ENCODE measurements at regions not wholly inside any gene's neighbourhood (a gene's known extent, or its start where the extent isn't known, plus 50 kb on each side); places are given as distances from the start of the nearest gene placed in this dataset.
"Not testable (repeated sequence)": the region's sequence is repeated elsewhere in the genome, so short reads cannot be mapped to it uniquely, and the experiment has no call there.

GRCh38 chr4:118516107-118516506 is 163.3 kb upstream of the PRSS12 start:
- H3K9me3 ChIP-seq (ENCODE audit: control insufficient read depth in 1 of 2, insufficient read depth in 1 of 2, low read depth in 1 of 2, low read length in 2 of 2); H3K79me2 ChIP-seq (ENCODE audit: insufficient read depth, low read length); ATAC-seq; H3K9me2 ChIP-seq (ENCODE audit: insufficient read depth); H3K9ac ChIP-seq (ENCODE audit: low read length); POLR2A ChIA-PET; BruUV-seq (replicated peaks); H4K20me1 ChIP-seq (ENCODE audit: insufficient read depth); H3K4me3 ChIP-seq (replicated peaks in 1 of 2; ENCODE audit: low read depth in 1 of 2, low read length in 2 of 2); H3K36me3 ChIP-seq (ENCODE audit: control insufficient read depth in 1 of 2, insufficient read depth in 2 of 2, low read length in 2 of 2); CTCF ChIA-PET; H3K4me2 ChIP-seq (ENCODE audit: low read length); H3K27me3 ChIP-seq (ENCODE audit: insufficient read depth, low read length); H3K27ac ChIP-seq (ENCODE audit: low read depth, low read length); H3K4me1 ChIP-seq (ENCODE audit: control insufficient read depth in 1 of 2, insufficient read depth in 2 of 2, low read length in 2 of 2); H2AFZ ChIP-seq (ENCODE audit: low read depth, low read length, poor library complexity, severe bottlenecking); RAD21 ChIA-PET (ENCODE audit: low non-redundant PET in 1 of 2, low total read pairs in 2 of 2, uncharacterized antibody in 2 of 2, unreplicated experiment in 2 of 2); intact Hi-C loops (cut with micrococcal nuclease); DNase-seq (ENCODE audit: low read depth, low spot score): not testable (repeated sequence)

GRCh38 chr4:118530107-118530506 is 155.1 kb upstream of the METTL14 start:
- H4K20me1 ChIP-seq (ENCODE audit: insufficient read depth); H3K9me3 ChIP-seq (ENCODE audit: control insufficient read depth in 1 of 2, insufficient read depth in 1 of 2, low read depth in 1 of 2, low read length in 2 of 2); ATAC-seq; H3K4me1 ChIP-seq (ENCODE audit: control insufficient read depth in 1 of 2, insufficient read depth in 2 of 2, low read length in 2 of 2); POLR2A ChIA-PET; H3K27me3 ChIP-seq (ENCODE audit: insufficient read depth, low read length); H3K27ac ChIP-seq (ENCODE audit: low read depth, low read length); H3K36me3 ChIP-seq (ENCODE audit: control insufficient read depth in 1 of 2, insufficient read depth in 2 of 2, low read length in 2 of 2); RAD21 ChIA-PET (ENCODE audit: low non-redundant PET in 1 of 2, low total read pairs in 2 of 2, uncharacterized antibody in 2 of 2, unreplicated experiment in 2 of 2); CTCF ChIA-PET; H3K4me2 ChIP-seq (ENCODE audit: low read length); H3K9ac ChIP-seq (ENCODE audit: low read length); intact Hi-C loops (cut with micrococcal nuclease); BruUV-seq (replicated peaks); DNase-seq (ENCODE audit: low read depth, low spot score); H3K9me2 ChIP-seq (ENCODE audit: insufficient read depth); H3K79me2 ChIP-seq (ENCODE audit: insufficient read depth, low read length); H3K4me3 ChIP-seq (replicated peaks in 1 of 2; ENCODE audit: low read depth in 1 of 2, low read length in 2 of 2); H2AFZ ChIP-seq (ENCODE audit: low read depth, low read length, poor library complexity, severe bottlenecking): not testable (repeated sequence)

- H3K9ac ChIP-seq (ENCODE audit: low read length); H3K4me2 ChIP-seq (ENCODE audit: low read length); H3K9me3 ChIP-seq (ENCODE audit: control insufficient read depth in 1 of 2, insufficient read depth in 1 of 2, low read depth in 1 of 2, low read length in 2 of 2); H3K9me2 ChIP-seq (ENCODE audit: insufficient read depth); H4K20me1 ChIP-seq (ENCODE audit: insufficient read depth); H2AFZ ChIP-seq (ENCODE audit: low read depth, low read length, poor library complexity, severe bottlenecking); H3K4me1 ChIP-seq (ENCODE audit: control insufficient read depth in 1 of 2, insufficient read depth in 2 of 2, low read length in 2 of 2); BruUV-seq (replicated peaks); POLR2A ChIA-PET; intact Hi-C loops (cut with micrococcal nuclease); CTCF ChIA-PET; H3K27ac ChIP-seq (ENCODE audit: low read depth, low read length); H3K79me2 ChIP-seq (ENCODE audit: insufficient read depth, low read length); DNase-seq (ENCODE audit: low read depth, low spot score); H3K4me3 ChIP-seq (replicated peaks in 1 of 2; ENCODE audit: low read depth in 1 of 2, low read length in 2 of 2); H3K27me3 ChIP-seq (ENCODE audit: insufficient read depth, low read length); RAD21 ChIA-PET (ENCODE audit: low non-redundant PET in 1 of 2, low total read pairs in 2 of 2, uncharacterized antibody in 2 of 2, unreplicated experiment in 2 of 2); ATAC-seq; H3K36me3 ChIP-seq (ENCODE audit: control insufficient read depth in 1 of 2, insufficient read depth in 2 of 2, low read length in 2 of 2): not testable (repeated sequence)
These were observed 153.2 kb upstream of the METTL14 start for GRCh38 chr4:118531947-118532346.

GRCh38 chr4:118535788-118536187 is 149.4 kb upstream of the METTL14 start:
- H3K9me3 ChIP-seq (ENCODE audit: control insufficient read depth in 1 of 2, insufficient read depth in 1 of 2, low read depth in 1 of 2, low read length in 2 of 2); intact Hi-C loops (cut with micrococcal nuclease); DNase-seq (ENCODE audit: low read depth, low spot score); H3K27ac ChIP-seq (ENCODE audit: low read depth, low read length); H3K4me1 ChIP-seq (ENCODE audit: control insufficient read depth in 1 of 2, insufficient read depth in 2 of 2, low read length in 2 of 2); H3K79me2 ChIP-seq (ENCODE audit: insufficient read depth, low read length); H3K4me2 ChIP-seq (ENCODE audit: low read length); RAD21 ChIA-PET (ENCODE audit: low non-redundant PET in 1 of 2, low total read pairs in 2 of 2, uncharacterized antibody in 2 of 2, unreplicated experiment in 2 of 2); H2AFZ ChIP-seq (ENCODE audit: low read depth, low read length, poor library complexity, severe bottlenecking); H3K27me3 ChIP-seq (ENCODE audit: insufficient read depth, low read length); H3K9ac ChIP-seq (ENCODE audit: low read length); H3K4me3 ChIP-seq (replicated peaks in 1 of 2; ENCODE audit: low read depth in 1 of 2, low read length in 2 of 2); BruUV-seq (replicated peaks); H4K20me1 ChIP-seq (ENCODE audit: insufficient read depth); ATAC-seq; H3K9me2 ChIP-seq (ENCODE audit: insufficient read depth); POLR2A ChIA-PET; CTCF ChIA-PET; H3K36me3 ChIP-seq (ENCODE audit: control insufficient read depth in 1 of 2, insufficient read depth in 2 of 2, low read length in 2 of 2): not testable (repeated sequence)
